Esophagus (tissue), 2 donors: ENCODE measurements at regions not wholly inside any gene's neighbourhood (a gene's known extent, or its start where the extent isn't known, plus 50 kb on each side); places are given as distances from the start of the nearest gene placed in this dataset.
"Not testable (repeated sequence)": the region's sequence is repeated elsewhere in the genome, so short reads cannot be mapped to it uniquely, and the experiment has no call there.

ENCODE experiments used
- H3K27ac ChIP-seq, 2 donors: one replicate each; pipeline ENCODE4 v1.5.1; 2013; ENCODE audit warnings: low read depth in 2 of 2, mild to moderate bottlenecking in 2 of 2, inconsistent platforms in 1 of 2, low read length in 1 of 2, moderate library complexity in 1 of 2
- H3K27me3 ChIP-seq, 2 donors: one replicate each; pipeline ENCODE4 v1.6.1; 2013; ENCODE audit warnings: low read length in 2 of 2, control low read depth in 1 of 2, mild to moderate bottlenecking in 1 of 2; ENCODE audit not compliant: insufficient read depth in 2 of 2, control insufficient read depth in 1 of 2
- H3K36me3 ChIP-seq, 2 donors: one replicate each; pipeline ENCODE4 v1.6.1; 2013; ENCODE audit warnings: low read length in 1 of 2; ENCODE audit not compliant: control insufficient read depth in 2 of 2, insufficient read depth in 2 of 2
- H3K4me1 ChIP-seq, 2 donors: one replicate each; pipeline ENCODE4 v1.6.1; 2013; ENCODE audit warnings: low read length in 1 of 2; ENCODE audit not compliant: control insufficient read depth in 2 of 2, insufficient read depth in 2 of 2
- H3K4me3 ChIP-seq, 2 donors: one replicate each; pipeline ENCODE4 v1.5.1; 2013; ENCODE audit warnings: low read length in 2 of 2, mild to moderate bottlenecking in 2 of 2, low read depth in 1 of 2, moderate library complexity in 1 of 2
- H3K9me3 ChIP-seq, 2 donors: one replicate each; pipeline ENCODE4 v1.6.1; 2013; ENCODE audit warnings: mild to moderate bottlenecking in 2 of 2, low read depth in 1 of 2, low read length in 1 of 2, moderate library complexity in 1 of 2; ENCODE audit not compliant: control insufficient read depth in 2 of 2, insufficient read depth in 1 of 2
- WGBS, 2 donors: extraction: QIAGEN DNeasy Blood & Tissue Kit; methylation state at CpG; one replicate each; pipeline ENCODE4 v1.1.7; 2013; 5-methylcytosine and 5-hydroxymethylcytosine counted together
- donor health status: healthy with polysubstance abuse.
- donor health status: Bipolar disorder and iron deficiency.

- 84 to 96% methylated on average over 15 to 16 of the region's 16 CpGs for WGBS, 2 donors
- not testable (repeated sequence) for H3K36me3 ChIP-seq, H3K27me3 ChIP-seq, H3K4me1 ChIP-seq, H3K27ac ChIP-seq, H3K4me3 ChIP-seq, H3K9me3 ChIP-seq
These were observed 169.0 kb upstream of the CCZ1B start for GRCh38 chr7:6995026-6995425.

- H3K4me3 ChIP-seq, H3K9me3 ChIP-seq, H3K4me1 ChIP-seq, H3K27ac ChIP-seq, H3K27me3 ChIP-seq, H3K36me3 ChIP-seq: not testable (repeated sequence)
- WGBS, 2 donors, result 71 to 73% methylated on average over 7 of the region's 7 CpGs
These were observed 169.6 kb upstream of the CCZ1B start for GRCh38 chr7:6995493-6996289.

- not testable (repeated sequence) for H3K27me3 ChIP-seq, H3K4me3 ChIP-seq, H3K36me3 ChIP-seq, H3K27ac ChIP-seq, H3K9me3 ChIP-seq, H3K4me1 ChIP-seq
- 83% methylated on average over 5 of the region's 5 CpGs for WGBS, 2 donors
These were observed 173.1 kb upstream of the CCZ1B start for GRCh38 chr7:6999067-6999666.

GRCh38 chr7:7002418-7003062, 176.5 kb upstream of the CCZ1B start:
- WGBS, 2 donors, result 73 to 75% methylated on average over 2 of the region's 2 CpGs
- H3K27me3 ChIP-seq, result no peaks in the 10 kb centered on the region

GRCh38 chr7:7005303-7005702, 177.0 kb upstream of the C1GALT1 start:
- 54 to 56% methylated on average over 4 of the region's 4 CpGs for WGBS, 2 donors
- no peaks in the 10 kb centered on the region for H3K27me3 ChIP-seq
- no peaks in the 10 kb centered on the region for H3K4me1 ChIP-seq
- no peaks in the 10 kb centered on the region for H3K9me3 ChIP-seq
- no peaks in the 10 kb centered on the region for H3K36me3 ChIP-seq
- no peak overlapping the region for H3K27ac ChIP-seq
- no peak overlapping the region for H3K4me3 ChIP-seq

More at GRCh38 chr7:7002418-7003062, 176.5 kb upstream of the CCZ1B start:
- Histone ChIP-seq H3K27ac (no peak overlapping the region), H3K4me3 (no peak overlapping the region), H3K36me3 (no peaks in the 10 kb centered on the region), H3K9me3 (no peaks in the 10 kb centered on the region), H3K4me1 (no peaks in the 10 kb centered on the region)

GRCh38 chr7:7005949-7006348, 176.4 kb upstream of the C1GALT1 start:
- 81 to 88% methylated on average over 2 of the region's 2 CpGs for WGBS, 2 donors

GRCh38 chr7:7011241-7011640, 171.1 kb upstream of the C1GALT1 start:
- not testable (repeated sequence) for H3K9me3 ChIP-seq, H3K4me1 ChIP-seq, H3K27me3 ChIP-seq, H3K36me3 ChIP-seq, H3K27ac ChIP-seq, H3K4me3 ChIP-seq
- 77 to 83% methylated on average over 8 of the region's 8 CpGs for WGBS, 2 donors

More at GRCh38 chr7:7005949-7006348, 176.4 kb upstream of the C1GALT1 start:
- not testable (repeated sequence) for H3K4me3 ChIP-seq, H3K9me3 ChIP-seq, H3K27ac ChIP-seq, H3K27me3 ChIP-seq, H3K4me1 ChIP-seq, H3K36me3 ChIP-seq

- not testable (repeated sequence) for H3K27me3 ChIP-seq, H3K9me3 ChIP-seq, H3K36me3 ChIP-seq, H3K4me1 ChIP-seq, H3K4me3 ChIP-seq, H3K27ac ChIP-seq
- 87% methylated on average over 7 of the region's 7 CpGs for WGBS, 2 donors
These were observed 170.6 kb upstream of the C1GALT1 start for GRCh38 chr7:7011751-7012150.

GRCh38 chr7:7014827-7015595, 167.3 kb upstream of the C1GALT1 start:
- Histone ChIP-seq H3K36me3 (no peaks in the 10 kb centered on the region), H3K4me3 (no peak overlapping the region), H3K27ac (no peak overlapping the region), H3K9me3 (no peaks in the 10 kb centered on the region), H3K27me3 (no peaks in the 10 kb centered on the region), H3K4me1 (no peaks in the 10 kb centered on the region)
- WGBS, 2 donors, result 69 to 71% methylated on average over 6 of the region's 6 CpGs
